ENCODE measurements at regions not wholly inside any gene's neighbourhood (a gene's known extent, or its start where the extent isn't known, plus 50 kb on each side); places are given as distances from the start of the nearest gene placed in this dataset.
"Not testable (repeated sequence)": the region's sequence is repeated elsewhere in the genome, so short reads cannot be mapped to it uniquely, and the experiment has no call there.

DNA sequence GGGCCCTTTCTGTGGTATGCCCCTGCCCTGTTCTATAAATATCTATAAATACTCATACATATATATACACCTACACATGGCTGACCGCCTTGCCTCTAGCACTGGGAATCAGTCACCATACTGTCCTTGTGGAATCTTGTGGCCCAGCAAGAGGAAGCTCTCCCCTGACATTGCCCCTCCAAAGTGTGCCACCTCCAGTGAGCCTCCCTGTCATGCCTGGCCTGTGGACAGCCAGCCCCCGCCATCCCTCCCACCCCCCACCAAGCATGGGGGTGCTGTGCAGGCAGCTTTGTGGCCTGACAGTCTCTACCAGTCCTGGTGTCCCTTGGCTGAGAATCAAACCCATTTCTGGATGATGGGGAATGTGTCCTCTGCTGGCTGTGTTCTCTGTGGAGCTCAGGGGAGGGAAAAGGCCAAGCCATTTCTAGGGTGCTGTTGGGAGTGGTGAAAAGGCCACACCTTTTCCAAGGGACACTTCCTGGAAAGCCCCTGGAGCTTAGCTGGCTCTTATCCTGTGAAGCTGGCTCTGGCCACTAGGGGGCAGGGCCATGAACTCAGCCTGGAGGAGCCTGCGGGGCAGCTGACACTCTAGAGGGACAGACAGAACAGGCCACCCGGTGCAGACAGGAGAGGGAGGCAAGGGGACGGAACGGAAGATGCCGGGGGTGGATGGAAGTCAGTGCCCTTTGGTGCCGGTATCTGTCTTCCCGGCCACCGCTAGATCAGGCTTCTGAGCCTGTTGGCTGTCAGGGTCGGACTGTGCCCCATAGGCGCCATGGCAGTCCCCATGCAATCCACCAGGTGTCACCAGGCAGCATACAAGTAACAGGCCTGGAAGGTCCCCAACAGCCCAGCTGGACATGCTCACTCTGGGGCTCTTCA lies 167.2 kb downstream of the TBC1D2B start:
- peak overlapping the region; percentile 22 for H3K4me3 ChIP-seq (ENCODE audit: low read depth, low read length)

- H3K4me3 ChIP-seq (ENCODE audit: low read depth, low read length), result no peak overlapping the region
These were observed 168.2 kb downstream of the TBC1D2B start for GRCh38 chr15:77909182-77909940.

- not testable (repeated sequence) for H3K4me3 ChIP-seq (ENCODE audit: low read depth, low read length)
These were observed 168.8 kb downstream of the TBC1D2B start for GRCh38 chr15:77908752-77909111.

GRCh38 chr15:77907824-77908751 lies 169.4 kb downstream of the TBC1D2B start:
- H3K4me3 ChIP-seq (ENCODE audit: low read depth, low read length), result no peak overlapping the region

DNA sequence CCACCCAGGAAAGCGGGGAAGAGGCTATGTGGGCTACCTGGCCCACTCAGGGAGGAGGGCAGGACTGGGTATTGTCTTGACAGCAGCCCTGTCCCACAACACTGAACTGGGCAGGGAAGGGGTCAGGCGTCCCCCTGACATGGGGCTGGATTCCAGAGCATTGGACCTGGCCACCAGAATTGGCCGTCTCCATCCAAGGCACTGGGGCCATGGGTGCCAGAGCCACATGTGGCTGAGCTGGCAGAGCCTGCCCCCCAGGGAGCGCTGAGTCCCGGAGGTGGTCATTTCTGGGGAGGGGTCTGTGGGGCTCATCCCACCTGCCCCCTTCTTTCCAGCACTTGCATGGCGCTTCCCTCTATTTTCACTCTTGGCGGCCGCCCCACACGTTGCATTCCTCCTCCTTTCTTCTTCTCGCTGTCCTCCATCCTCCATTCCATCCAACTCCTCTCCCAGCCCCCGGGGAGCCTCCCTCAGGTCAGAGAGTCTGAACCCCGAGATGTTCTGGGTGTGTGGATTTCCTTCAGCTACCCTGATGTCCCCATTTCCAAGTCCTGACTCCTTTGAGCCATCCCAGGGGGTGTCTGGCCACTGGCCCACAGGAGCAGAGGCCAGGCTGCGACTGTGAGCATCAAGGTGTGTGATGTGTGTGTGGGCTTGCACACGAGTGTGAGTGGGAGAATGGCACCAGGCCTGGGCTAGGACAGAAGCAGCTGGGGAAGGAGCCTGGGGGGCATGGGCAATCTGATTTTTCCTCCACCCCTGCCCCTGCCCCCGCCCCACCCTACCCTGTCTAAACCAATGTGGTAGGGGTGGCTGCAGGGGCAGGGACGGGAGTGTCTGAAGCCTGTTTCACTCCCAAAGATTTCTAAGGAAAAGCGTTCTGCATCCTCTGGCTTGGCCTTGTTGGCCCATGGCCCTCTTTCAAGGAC lies 171.2 kb downstream of the TBC1D2B start:
- not testable (repeated sequence) for H3K4me3 ChIP-seq (ENCODE audit: low read depth, low read length)

- no peak overlapping the region for H3K4me3 ChIP-seq (ENCODE audit: low read depth, low read length)
These were observed 172.1 kb downstream of the TBC1D2B start for GRCh38 chr15:77905301-77905920.

GRCh38 chr15:77904901-77905300 lies 172.6 kb downstream of the TBC1D2B start:
- H3K4me3 ChIP-seq (ENCODE audit: low read depth, low read length), result no peak overlapping the region

DNA sequence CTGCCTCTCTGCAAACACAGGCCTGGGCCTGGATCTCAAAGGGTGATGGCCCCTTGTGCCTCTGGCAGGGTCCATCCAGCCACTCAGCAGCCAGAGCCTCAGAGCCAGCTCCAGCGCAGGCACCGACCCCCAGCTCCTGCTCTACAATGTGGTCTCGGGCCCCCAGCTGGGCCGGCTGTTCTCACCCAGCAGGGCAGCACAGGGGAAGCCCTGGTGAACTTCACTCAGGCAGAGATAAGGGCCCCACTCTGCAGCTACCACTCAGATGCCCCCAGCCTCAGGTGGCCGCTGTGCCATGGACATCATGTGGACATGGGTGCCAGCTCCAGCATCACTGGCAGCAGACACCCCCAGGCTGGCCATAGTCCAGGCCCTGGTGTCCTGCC lies 173.1 kb downstream of the TBC1D2B start:
- H3K4me3 ChIP-seq (ENCODE audit: low read depth, low read length), result no peak overlapping the region

- not testable (repeated sequence) for H3K4me3 ChIP-seq (ENCODE audit: low read depth, low read length)
These were observed 173.6 kb downstream of the TBC1D2B start for GRCh38 chr15:77903761-77904435.

DNA sequence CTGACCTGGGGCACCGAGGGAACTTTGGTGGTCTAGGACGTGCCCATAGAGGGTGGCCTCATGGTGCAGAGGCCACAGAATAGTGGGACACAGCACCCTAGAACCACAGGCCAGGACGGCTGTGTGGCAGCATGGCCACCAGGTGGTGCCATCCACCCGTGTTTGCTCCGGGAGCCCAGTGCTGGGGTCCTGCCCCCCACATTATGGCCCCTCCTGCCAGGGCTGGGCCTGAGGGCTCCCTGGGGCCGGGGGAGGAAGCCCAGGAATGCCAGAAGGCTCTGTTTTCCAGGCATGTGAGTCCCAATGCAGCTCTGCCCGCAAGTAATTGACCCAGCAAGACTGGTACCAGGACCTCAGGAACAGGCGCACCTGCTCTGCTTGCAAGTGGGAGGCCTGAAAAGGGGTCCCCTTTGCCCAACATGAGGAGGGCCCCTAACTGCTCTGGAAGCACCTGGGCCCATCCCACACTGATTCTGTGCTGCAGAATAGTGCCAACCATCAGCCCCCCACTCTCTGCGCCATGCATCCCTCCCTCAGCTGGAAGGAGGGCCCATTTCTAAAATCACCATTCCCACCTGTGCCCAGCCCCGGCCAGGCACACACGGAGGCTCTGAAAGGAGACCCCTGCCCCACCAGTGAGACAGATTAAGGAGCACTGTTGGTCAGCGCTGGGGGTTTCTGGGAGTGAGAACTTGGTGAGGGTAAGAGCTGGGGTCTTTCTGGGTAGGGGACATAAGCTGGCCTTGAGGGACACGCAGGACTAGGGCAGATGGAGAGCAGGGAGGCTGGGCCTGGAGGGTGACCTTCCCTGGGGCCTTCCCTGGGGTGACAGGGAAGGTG lies 174.4 kb downstream of the TBC1D2B start:
- H3K4me3 ChIP-seq (ENCODE audit: low read depth, low read length), result not testable (repeated sequence)

GRCh38 chr15:77901921-77902750 lies 175.4 kb downstream of the TBC1D2B start:
- no peak overlapping the region for H3K4me3 ChIP-seq (ENCODE audit: low read depth, low read length)

DNA sequence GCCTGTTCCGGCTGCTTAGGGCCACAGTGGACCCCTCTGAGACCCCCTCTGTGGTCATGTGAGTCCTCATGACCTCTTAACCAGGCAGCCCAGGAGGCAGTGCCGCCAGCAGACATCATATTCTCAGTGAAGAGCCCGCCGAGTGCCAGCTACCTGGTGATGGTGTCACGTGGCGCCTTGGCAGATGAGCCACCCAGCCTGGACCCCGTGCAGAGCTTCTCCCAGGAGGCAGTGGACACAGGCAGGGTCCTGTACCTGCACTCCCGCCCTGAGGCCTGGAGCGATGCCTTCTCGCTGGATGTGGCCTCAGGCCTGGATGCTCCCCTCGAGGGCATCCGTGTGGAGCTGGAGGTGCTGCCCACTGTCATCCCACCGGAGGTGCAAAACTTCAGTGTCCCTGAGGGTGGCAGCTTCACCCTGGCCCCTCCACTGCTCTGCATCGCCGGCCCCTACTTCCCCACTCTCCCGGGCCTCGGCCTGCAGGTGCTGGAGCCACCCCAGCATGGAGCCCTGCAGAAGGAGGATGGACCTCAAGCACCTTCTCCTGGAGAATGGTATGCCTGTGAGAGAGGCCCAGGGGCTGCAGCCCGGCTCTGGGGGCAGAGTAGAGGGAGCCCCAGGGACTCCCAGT lies 176.1 kb downstream of the TBC1D2B start:
- H3K4me3 ChIP-seq (ENCODE audit: low read depth, low read length), result no peak overlapping the region

DNA sequence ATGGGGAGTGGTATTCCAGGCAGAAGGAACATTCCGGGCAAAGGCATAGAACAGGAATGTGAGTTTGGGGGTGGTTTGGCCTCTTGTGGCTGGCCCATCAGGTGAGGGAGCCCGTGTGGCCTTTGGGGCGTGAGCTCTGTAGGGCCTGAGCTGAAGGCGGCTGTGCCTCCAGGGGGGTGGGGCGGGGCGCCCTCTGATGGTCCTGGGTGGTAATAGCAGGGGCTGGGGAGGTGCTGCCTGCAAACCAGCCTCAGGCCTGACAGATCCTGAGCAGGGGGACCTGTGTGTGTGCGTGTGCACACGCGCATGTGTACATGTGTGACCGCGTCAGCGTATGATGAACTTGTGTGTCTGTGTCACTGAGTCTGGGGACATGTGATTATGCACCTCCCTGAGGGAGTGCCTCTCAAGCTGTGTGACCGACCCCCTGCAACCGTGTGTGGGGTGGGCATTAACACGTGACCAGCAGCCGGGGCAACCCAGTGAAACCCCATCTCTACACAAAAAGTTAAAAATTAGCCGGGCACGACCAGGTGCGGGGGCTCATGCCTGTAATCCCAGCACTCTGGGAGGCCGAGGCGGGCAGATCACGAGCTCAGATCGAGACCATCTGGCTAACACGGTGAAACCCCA lies 177.1 kb downstream of the TBC1D2B start:
- H3K4me3 ChIP-seq (ENCODE audit: low read depth, low read length), result not testable (repeated sequence)

DNA sequence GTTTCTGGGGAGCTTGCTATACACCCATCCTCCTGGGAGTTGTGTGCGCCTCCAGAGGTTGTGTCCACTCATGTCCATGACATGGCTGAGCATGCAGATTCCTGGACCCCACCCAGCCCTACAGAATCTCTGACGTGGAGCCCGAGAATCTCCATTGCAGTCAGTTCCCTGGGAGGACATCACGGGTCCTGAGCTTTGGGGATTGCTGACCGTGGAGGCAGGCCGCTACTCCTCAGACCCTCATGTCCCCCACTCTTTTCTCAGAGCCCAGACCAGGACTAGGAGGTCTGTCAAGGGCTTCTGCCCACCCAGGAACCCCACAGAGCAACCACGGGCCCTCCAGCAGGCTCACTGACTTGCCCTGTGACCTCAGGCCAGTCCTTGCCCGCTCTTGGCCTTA lies 177.7 kb downstream of the TBC1D2B start:
- not testable (repeated sequence) for H3K4me3 ChIP-seq (ENCODE audit: low read depth, low read length)

DNA sequence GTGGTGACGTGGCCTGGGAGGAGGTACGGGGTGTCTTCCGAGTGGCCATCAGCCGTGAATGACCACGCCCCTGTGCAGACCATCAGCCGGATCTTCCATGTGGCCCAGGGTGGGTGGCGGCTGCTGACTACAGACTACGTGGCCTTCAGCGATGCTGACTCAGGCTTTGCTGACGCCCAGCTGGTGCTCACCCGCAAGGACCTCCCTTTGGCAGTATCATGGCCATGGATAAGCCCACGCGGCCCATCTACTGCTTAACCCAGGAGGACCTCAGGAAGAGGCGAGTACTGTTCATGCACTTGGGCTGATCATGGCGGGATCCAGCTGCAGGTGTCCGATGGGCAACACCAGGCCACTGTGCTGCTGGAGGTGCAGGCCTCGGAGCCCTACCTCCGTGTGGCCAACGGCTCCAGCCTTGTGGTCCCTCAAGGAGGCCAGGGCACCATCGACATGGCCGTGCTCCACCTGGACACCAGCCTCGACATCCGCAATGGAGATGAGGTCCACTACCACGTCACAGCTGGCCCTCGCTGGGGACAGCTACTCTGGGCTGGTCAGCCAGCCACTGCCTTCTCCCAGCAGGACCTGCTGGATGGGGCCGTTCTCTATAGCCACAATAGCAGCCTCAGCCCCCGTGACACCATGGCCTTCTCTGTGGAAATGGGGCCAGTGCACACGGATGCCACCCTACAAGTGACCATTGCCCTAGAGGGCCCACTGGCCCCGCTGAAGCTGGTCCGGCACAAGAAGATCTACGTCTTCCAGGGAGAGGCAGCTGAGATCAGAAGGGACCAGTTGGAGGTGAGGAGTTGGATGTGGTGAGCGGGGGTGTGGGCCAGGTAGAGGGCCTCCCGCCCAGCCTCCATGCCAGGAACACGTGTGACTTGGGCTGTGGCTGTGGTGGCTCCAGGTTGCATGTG lies 178.4 kb downstream of the TBC1D2B start:
- H3K4me3 ChIP-seq (ENCODE audit: low read depth, low read length), result no peak overlapping the region
